HG03469 (cell line): ENCODE measurements at regions not wholly inside any gene's neighbourhood (a gene's known extent, or its start where the extent isn't known, plus 50 kb on each side); places are given as distances from the start of the nearest gene placed in this dataset.
"Not testable (repeated sequence)": the region's sequence is repeated elsewhere in the genome, so short reads cannot be mapped to it uniquely, and the experiment has no call there.

ENCODE experiments used
- ATAC-seq: cut with Tn5 transposase; IDR thresholded peaks from one replicate; pipeline ENCODE4 v1.9.1; 2021; ENCODE audit warnings: mild to moderate bottlenecking, moderate library complexity, moderate number of reproducible peaks; ENCODE audit not compliant: unreplicated experiment

- ATAC-seq: no peak
Measured at GRCh38 chr4:122100508-122100907, 51.6 kb upstream of the BLTP1 start.

- ATAC-seq: no peak
Measured at GRCh38 chr4:122099896-122100295, 52.2 kb upstream of the BLTP1 start.

GRCh38 chr4:122091836-122092405, 60.2 kb upstream of the BLTP1 start:
- ATAC-seq: no peak

GRCh38 chr4:122091397-122091796, 60.7 kb upstream of the BLTP1 start:
- no peak for ATAC-seq

GRCh38 chr4:122090989-122091388, 61.1 kb upstream of the BLTP1 start:
- no peak for ATAC-seq

GRCh38 chr4:122086338-122087065, 65.6 kb upstream of the BLTP1 start:
- no peak for ATAC-seq

GRCh38 chr4:122083989-122084388, 68.1 kb upstream of the BLTP1 start:
- ATAC-seq: no peak

GRCh38 chr4:122083351-122083750, 68.8 kb upstream of the BLTP1 start:
- no peak for ATAC-seq

GRCh38 chr4:122082661-122083060, 69.5 kb upstream of the BLTP1 start:
- ATAC-seq: no peak

GRCh38 chr4:122077653-122078052, 74.5 kb upstream of the BLTP1 start:
- ATAC-seq: not testable (repeated sequence)

GRCh38 chr4:122076835-122077234, 75.3 kb upstream of the BLTP1 start:
- ATAC-seq: not testable (repeated sequence)

- ATAC-seq: no peak
Measured at GRCh38 chr4:122073615-122074014, 78.5 kb upstream of the BLTP1 start.

GRCh38 chr4:122065915-122066314, 86.2 kb upstream of the BLTP1 start:
- no peak for ATAC-seq

- ATAC-seq: no peak
Measured at GRCh38 chr4:122065149-122065548, 87.0 kb upstream of the BLTP1 start.

- no peak for ATAC-seq
Measured at GRCh38 chr4:122053186-122053585, 98.9 kb upstream of the BLTP1 start.

GRCh38 chr4:122052677-122053076, 99.5 kb upstream of the BLTP1 start:
- ATAC-seq: no peak

GRCh38 chr4:122050841-122051240, 99.0 kb upstream of the TRPC3 start:
- no peak for ATAC-seq

GRCh38 chr4:122047456-122048425, 95.9 kb upstream of the TRPC3 start:
- ATAC-seq: no peak

- ATAC-seq: no peak
Measured at GRCh38 chr4:122046255-122046654, 94.4 kb upstream of the TRPC3 start.

GRCh38 chr4:122045533-122045932, 93.7 kb upstream of the TRPC3 start:
- ATAC-seq: no peak

- no peak for ATAC-seq
Measured at GRCh38 chr4:122044501-122044900, 92.6 kb upstream of the TRPC3 start.

GRCh38 chr4:122041312-122041711, 89.5 kb upstream of the TRPC3 start:
- ATAC-seq: no peak
